Body of pancreas (tissue), 4 donors: ENCODE measurements at regions not wholly inside any gene's neighbourhood (a gene's known extent, or its start where the extent isn't known, plus 50 kb on each side); places are given as distances from the start of the nearest gene placed in this dataset.

Source experiments
- ATAC-seq: fragments of 150-250 bp; one replicate; pipeline ENCODE4 v1.9.1; 2016
- DNase-seq, 4 donors: peaks; one replicate each; pipeline ENCODE4 v3.0.0-alpha.2; 2019
- H3K27ac ChIP-seq, 4 donors: fragments of 200-600 bp; sonication (generic); 1 replicate in 3 of 4; 2 replicates in 1 of 4; pipeline versions ENCODE4 v1.5.1 to v1.6.1; 2016 to 2019; ENCODE audit warnings: mild to moderate bottlenecking in 1 of 4, mixed read lengths in 1 of 4, moderate library complexity in 1 of 4
- H3K27me3 ChIP-seq, 2 donors: fragments of 200-600 bp; sonication (generic); one replicate each; pipeline ENCODE4 v1.6.0; 2016; ENCODE audit warnings: mild to moderate bottlenecking in 1 of 2
- H3K36me3 ChIP-seq, 2 donors: fragments of 200-600 bp; sonication (generic); replicated peaks in 1 of 2; 2 replicates each; pipeline ENCODE4 v1.5.1; 2016; ENCODE audit warnings: low read depth in 2 of 2; ENCODE audit not compliant: insufficient read depth in 1 of 2
- H3K4me1 ChIP-seq: fragments of 200-600 bp; sonication (generic); one replicate; pipeline ENCODE4 v1.6.0; 2016
- H3K4me3 ChIP-seq, 2 donors: fragments of 200-600 bp; sonication (generic); 1 replicate in 1 of 2; 2 replicates in 1 of 2; pipeline ENCODE4 v1.5.1; 2016 to 2019
- H3K9me3 ChIP-seq, 3 donors: fragments of 200-600 bp; sonication (generic); 1 replicate in 2 of 3; 2 replicates in 1 of 3; pipeline ENCODE4 v1.5.1; 2016
- POLR2A ChIP-seq, 3 donors: fragments of 450-650 bp; IDR thresholded peaks; one replicate each; pipeline ENCODE4 v1.6.1; 2016; ENCODE audit warnings: antibody characterized with exemption in 3 of 3, mild to moderate bottlenecking in 2 of 3
- whole genome bisulfite sequencing, 2 donors: methylation state at CpG; one replicate each; pipeline ENCODE4 v1.1.5; 2017; 5-methylcytosine and 5-hydroxymethylcytosine counted together
- intact Hi-C: fragments of 100-400 bp; cut with DNase I; formaldehyde crosslinking; loops from one replicate; pipeline ENCODE4 v1.15.1; 2023
- TF ChIP-seq, protein P1 (sequence below), 7 experiments: fragments of 450-650 bp in 4 of 7; fragments of 200-600 bp in 3 of 7; sonication (generic) in 3 of 7; IDR thresholded peaks; one replicate each; pipeline ENCODE4 v1.5.1; 2016 to 2019; ENCODE audit warnings: antibody characterized with exemption in 7 of 7

GRCh38 chrX:40474645-40475044, 106.1 kb upstream of the ATP6AP2 start:
- Histone ChIP-seq H3K36me3 (no peaks in the 10 kb centered on the region), H3K27ac (peak overlapping the region in 3 of 4 donors; percentile 41 to 65 (median 63)), H3K27me3 (no peaks in the 10 kb centered on the region), H3K4me1 (peaks cover 16% of the 10 kb centered on the region), H3K4me3 (no peak overlapping the region), H3K9me3 (no peaks in the 10 kb centered on the region)
- TF ChIP-seq, protein P1, sequence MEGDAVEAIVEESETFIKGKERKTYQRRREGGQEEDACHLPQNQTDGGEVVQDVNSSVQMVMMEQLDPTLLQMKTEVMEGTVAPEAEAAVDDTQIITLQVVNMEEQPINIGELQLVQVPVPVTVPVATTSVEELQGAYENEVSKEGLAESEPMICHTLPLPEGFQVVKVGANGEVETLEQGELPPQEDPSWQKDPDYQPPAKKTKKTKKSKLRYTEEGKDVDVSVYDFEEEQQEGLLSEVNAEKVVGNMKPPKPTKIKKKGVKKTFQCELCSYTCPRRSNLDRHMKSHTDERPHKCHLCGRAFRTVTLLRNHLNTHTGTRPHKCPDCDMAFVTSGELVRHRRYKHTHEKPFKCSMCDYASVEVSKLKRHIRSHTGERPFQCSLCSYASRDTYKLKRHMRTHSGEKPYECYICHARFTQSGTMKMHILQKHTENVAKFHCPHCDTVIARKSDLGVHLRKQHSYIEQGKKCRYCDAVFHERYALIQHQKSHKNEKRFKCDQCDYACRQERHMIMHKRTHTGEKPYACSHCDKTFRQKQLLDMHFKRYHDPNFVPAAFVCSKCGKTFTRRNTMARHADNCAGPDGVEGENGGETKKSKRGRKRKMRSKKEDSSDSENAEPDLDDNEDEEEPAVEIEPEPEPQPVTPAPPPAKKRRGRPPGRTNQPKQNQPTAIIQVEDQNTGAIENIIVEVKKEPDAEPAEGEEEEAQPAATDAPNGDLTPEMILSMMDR (IDR thresholded peaks at IDR 0.05): no peak
- TF ChIP-seq POLR2A (IDR thresholded peaks at IDR 0.05): no peak
- ATAC-seq (peak; percentile 11), DNase-seq (no peak)
- WGBS, 2 donors: 45 to 50% methylated on average over 2 to 8 of the region's 9 CpGs
- intact Hi-C loops: no loop called here

- Histone ChIP-seq H3K36me3 (no peaks in the 10 kb centered on the region), H3K27me3 (no peaks in the 10 kb centered on the region), H3K9me3 (no peaks in the 10 kb centered on the region), H3K4me1 (peaks cover 16% of the 10 kb centered on the region), H3K4me3 (no peak overlapping the region), H3K27ac (peak overlapping the region in 3 of 4 donors; percentile 41 to 65 (median 63))
- DNase-seq: peak; percentile 19 to 49 (median 35)
- WGBS, 2 donors: 47 to 49% methylated on average over 3 of the region's 14 CpGs
- ATAC-seq: peak; percentile 69
- intact Hi-C loops: no loop called here
- TF ChIP-seq, protein P1 (IDR thresholded peaks at IDR 0.05): no peak
- TF ChIP-seq POLR2A (IDR thresholded peaks at IDR 0.05): no peak
Observed at GRCh38 chrX:40474205-40474626, 106.6 kb upstream of the ATP6AP2 start.

DNA sequence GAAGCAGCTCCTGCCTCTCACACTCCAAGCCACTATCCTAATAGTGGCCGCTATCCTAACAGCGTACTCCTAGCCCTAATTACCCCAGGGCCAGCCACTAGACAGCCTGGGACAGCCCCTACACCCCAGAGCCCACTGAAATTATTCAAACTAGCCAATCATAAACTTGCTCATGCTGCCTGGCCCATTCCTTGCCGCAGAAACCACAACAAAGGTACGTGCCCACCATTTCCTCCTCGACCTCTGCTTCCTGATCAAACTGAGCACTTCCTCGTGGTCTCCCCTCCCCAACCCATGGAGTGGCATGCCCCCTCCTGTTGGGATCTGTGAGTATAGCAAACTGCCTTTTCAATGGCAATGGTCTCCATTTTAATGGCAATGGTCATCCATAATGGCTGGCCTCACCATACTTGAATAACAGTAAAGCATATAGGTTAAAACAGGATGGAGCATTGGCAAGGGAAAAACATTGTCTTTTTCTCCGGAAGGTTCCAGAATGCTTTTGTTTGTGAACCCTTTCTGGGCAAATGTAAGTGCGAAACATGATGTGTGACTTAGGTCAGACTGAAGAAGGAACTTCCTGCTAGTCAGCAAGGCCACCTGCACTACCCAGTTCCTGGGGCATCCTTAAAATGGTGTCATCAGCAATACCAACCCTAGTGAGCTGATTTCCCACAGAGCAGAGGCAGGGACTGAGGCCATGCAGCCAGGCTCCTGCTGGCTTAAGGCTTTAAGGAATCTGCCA, 107.1 kb upstream of the ATP6AP2 start:
- H3K4me3 ChIP-seq: no peak overlapping the region
- peaks cover 16% of the 10 kb centered on the region for H3K4me1 ChIP-seq
- H3K36me3 ChIP-seq: no peaks in the 10 kb centered on the region
- no peak for TF ChIP-seq POLR2A (IDR thresholded peaks at IDR 0.05)
- TF ChIP-seq, protein P1 (IDR thresholded peaks at IDR 0.05): no peak
- no peak for DNase-seq
- peak overlapping the region in 3 of 4 donors; percentile 41 to 65 (median 63) for H3K27ac ChIP-seq
- no peak for ATAC-seq
- H3K9me3 ChIP-seq: no peaks in the 10 kb centered on the region
- 69 to 89% methylated on average over 7 of the region's 8 CpGs for WGBS, 2 donors
- no peaks in the 10 kb centered on the region for H3K27me3 ChIP-seq
- intact Hi-C loops: no loop called here

- peak; percentile 19 to 74 (median 46) for DNase-seq
- no peaks in the 10 kb centered on the region for H3K36me3 ChIP-seq
- peak in 1 of 3 donors; percentile 19 for TF ChIP-seq POLR2A (IDR thresholded peaks at IDR 0.05)
- TF ChIP-seq, protein P1 (IDR thresholded peaks at IDR 0.05): peak in 2 of 7 experiments; percentile 20 to 25
- H3K27me3 ChIP-seq: no peaks in the 10 kb centered on the region
- H3K27ac ChIP-seq: peak overlapping the region in 3 of 4 donors; percentile 17 to 76 (median 66)
- peaks cover 22% of the 10 kb centered on the region for H3K4me1 ChIP-seq
- H3K4me3 ChIP-seq: no peak overlapping the region
- ATAC-seq: peak; percentile 56
- intact Hi-C loops: no loop called here
- WGBS, 2 donors: 2 to 3% methylated on average over 6 to 15 of the region's 16 CpGs
- H3K9me3 ChIP-seq: no peaks in the 10 kb centered on the region
Observed at GRCh38 chrX:40471965-40472648, 108.7 kb upstream of the ATP6AP2 start.
